ENCODE measurements at regions not wholly inside any gene's neighbourhood (a gene's known extent, or its start where the extent isn't known, plus 50 kb on each side); places are given as distances from the start of the nearest gene placed in this dataset.

- H3K27me3 ChIP-seq, result no peaks in the 10 kb centered on the region
- no peak overlapping the region for H3K27ac ChIP-seq
- no peaks in the 10 kb centered on the region for H3K4me1 ChIP-seq
- TF ChIP-seq CTCF (IDR thresholded peaks at IDR 0.05) (no peak), EP300 (IDR thresholded peaks at IDR 0.05) (no peak), POLR2A (IDR thresholded peaks at IDR 0.05) (no peak)
- no peak overlapping the region for H3K4me3 ChIP-seq
- DNase-seq (ENCODE audit: low spot score in 2 of 2), result no peak
- H3K36me3 ChIP-seq, result no peaks in the 10 kb centered on the region
- WGBS, 2 donors, result 80 to 89% methylated on average over 2 of the region's 2 CpGs
- H3K9me3 ChIP-seq, result no peaks in the 10 kb centered on the region
Measured at GRCh38 chr12:60020068-60020467, 424.2 kb downstream of the SLC16A7 start.

- Histone ChIP-seq H3K36me3 (no peaks in the 10 kb centered on the region), H3K4me1 (no peaks in the 10 kb centered on the region), H3K4me3 (no peak overlapping the region), H3K9me3 (no peaks in the 10 kb centered on the region), H3K27me3 (no peaks in the 10 kb centered on the region), H3K27ac (no peak overlapping the region)
- no peak for DNase-seq (ENCODE audit: low spot score in 2 of 2)
- TF ChIP-seq CTCF (IDR thresholded peaks at IDR 0.05), result no peak
- no peak for TF ChIP-seq EP300 (IDR thresholded peaks at IDR 0.05)
- TF ChIP-seq POLR2A (IDR thresholded peaks at IDR 0.05), result no peak
- 96 to 100% methylated on average over 3 of the region's 3 CpGs for WGBS, 2 donors
Measured at GRCh38 chr12:60021235-60021634, 425.4 kb downstream of the SLC16A7 start.

GRCh38 chr12:60027266-60027665, 431.4 kb downstream of the SLC16A7 start:
- Histone ChIP-seq H3K9me3 (no peaks in the 10 kb centered on the region), H3K4me3 (no peak overlapping the region), H3K27ac (no peak overlapping the region), H3K36me3 (no peaks in the 10 kb centered on the region), H3K27me3 (no peaks in the 10 kb centered on the region), H3K4me1 (no peaks in the 10 kb centered on the region)
- TF ChIP-seq CTCF (IDR thresholded peaks at IDR 0.05) (no peak), POLR2A (IDR thresholded peaks at IDR 0.05) (no peak), EP300 (IDR thresholded peaks at IDR 0.05) (no peak)
- 79 to 83% methylated on average over 3 of the region's 3 CpGs for WGBS, 2 donors
- no peak for DNase-seq (ENCODE audit: low spot score in 2 of 2)

GRCh38 chr12:60034147-60034546, 438.3 kb downstream of the SLC16A7 start:
- 73 to 92% methylated on average over 1 of the region's 1 CpG for WGBS, 2 donors
- Histone ChIP-seq H3K36me3 (no peaks in the 10 kb centered on the region), H3K27ac (no peak overlapping the region), H3K4me3 (no peak overlapping the region), H3K4me1 (no peaks in the 10 kb centered on the region), H3K9me3 (no peaks in the 10 kb centered on the region), H3K27me3 (no peaks in the 10 kb centered on the region)
- DNase-seq (ENCODE audit: low spot score in 2 of 2), result no peak
- TF ChIP-seq CTCF (IDR thresholded peaks at IDR 0.05) (no peak), POLR2A (IDR thresholded peaks at IDR 0.05) (no peak), EP300 (IDR thresholded peaks at IDR 0.05) (no peak)

- no peaks in the 10 kb centered on the region for H3K9me3 ChIP-seq
- H3K27me3 ChIP-seq, result no peaks in the 10 kb centered on the region
- DNase-seq (ENCODE audit: low spot score in 2 of 2), result no peak
- H3K4me3 ChIP-seq, result no peak overlapping the region
- H3K36me3 ChIP-seq, result no peaks in the 10 kb centered on the region
- no peaks in the 10 kb centered on the region for H3K4me1 ChIP-seq
- no peak overlapping the region for H3K27ac ChIP-seq
- no peak for TF ChIP-seq POLR2A (IDR thresholded peaks at IDR 0.05)
- no peak for TF ChIP-seq EP300 (IDR thresholded peaks at IDR 0.05)
- TF ChIP-seq CTCF (IDR thresholded peaks at IDR 0.05), result no peak
Measured at GRCh38 chr12:60035835-60036234, 440.0 kb downstream of the SLC16A7 start.
